ENCODE measurements at regions not wholly inside any gene's neighbourhood (a gene's known extent, or its start where the extent isn't known, plus 50 kb on each side); places are given as distances from the start of the nearest gene placed in this dataset.

DNA sequence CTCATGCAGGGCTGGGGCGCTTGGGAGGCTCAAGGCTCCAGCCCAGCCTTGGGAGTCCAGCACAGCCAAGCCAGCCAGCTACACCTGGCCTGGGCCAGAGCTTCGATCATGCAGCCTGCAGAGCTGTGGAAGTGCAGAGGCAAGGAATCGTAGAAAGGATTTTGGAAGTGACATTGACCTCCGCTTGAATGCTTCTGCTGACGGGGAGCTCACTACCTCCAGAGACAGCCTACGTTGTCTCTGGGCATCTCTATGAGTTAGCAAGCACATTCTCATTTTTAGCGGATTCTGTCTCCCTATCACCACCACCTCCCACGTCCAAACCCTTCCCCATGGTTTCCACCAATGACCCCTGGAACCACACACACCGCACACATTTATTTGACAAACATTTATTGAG, 88.5 kb downstream of the MICALL2 start:
- ChIA-PET POLR2A (no interaction called here), CTCF (no interaction called here)
- Mint-ChIP-seq H3K4me1 (peaks cover 7% of the 10 kb centered on the region), H3K9me3 (no peaks in the 10 kb centered on the region), H3K4me3 (no peak overlapping the region), H3K27ac (no peak overlapping the region), H3K27me3 (ENCODE audit: low read depth) (peaks cover 36% of the 10 kb centered on the region), H3K36me3 (no peaks in the 10 kb centered on the region)
- no peak for DNase-seq (ENCODE audit: low spot score)
- ATAC-seq, result no peak
- peak; percentile 83 for TF ChIP-seq GTF2I (CRISPR knock-in tag; conservative IDR thresholded peaks at IDR 0.05)
- TF ChIP-seq ZBTB43 (CRISPR knock-in tag; IDR thresholded peaks at IDR 0.05), result no peak

DNA sequence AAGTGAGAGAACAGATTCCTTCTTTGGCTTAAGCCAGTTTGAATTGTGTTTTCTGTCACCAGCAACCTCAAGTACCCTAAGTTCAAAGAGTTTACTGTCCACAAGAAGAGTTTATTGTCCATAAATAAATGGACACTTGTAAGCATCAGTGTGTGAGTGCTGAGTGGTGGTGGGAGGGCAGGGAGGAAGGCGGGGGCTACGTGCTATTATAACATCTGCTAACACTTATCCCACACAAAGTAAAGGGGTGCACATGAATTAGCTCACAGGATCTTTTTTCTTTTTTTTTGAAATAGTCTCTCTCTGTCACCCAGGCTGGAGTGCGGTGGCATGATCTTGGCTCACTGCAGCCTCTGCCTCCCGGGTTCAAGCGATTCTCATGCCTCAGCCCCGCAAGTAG, 87.2 kb downstream of the MICALL2 start:
- ChIA-PET POLR2A (no interaction called here), CTCF (interaction anchor here (0.6 to 1.0 kb wide), 5 partner anchors 14 to 150 kb away, joined by 3 to 5 read pairs (median 3); no protein-coding TSS in a partner anchor)
- Mint-ChIP-seq H3K36me3 (no peaks in the 10 kb centered on the region), H3K9me3 (no peaks in the 10 kb centered on the region), H3K4me1 (peaks cover 7% of the 10 kb centered on the region), H3K27me3 (ENCODE audit: low read depth) (peaks cover 33% of the 10 kb centered on the region), H3K27ac (no peak overlapping the region), H3K4me3 (no peak overlapping the region)
- DNase-seq (ENCODE audit: low spot score) (no peak), ATAC-seq (no peak)
- TF ChIP-seq ATF6 (CRISPR knock-in tag; IDR thresholded peaks at IDR 0.05) (no peak), GRHL2 (CRISPR knock-in tag; IDR thresholded peaks at IDR 0.05; ENCODE audit: insufficient replicate concordance, severe bottlenecking) (no peak), TCF7 (CRISPR knock-in tag; IDR thresholded peaks at IDR 0.05; ENCODE audit: low read depth) (no peak), NFYB (CRISPR knock-in tag; conservative IDR thresholded peaks at IDR 0.05; ENCODE audit: low read depth) (no peak), SP1 (CRISPR knock-in tag; conservative IDR thresholded peaks at IDR 0.05) (no peak), CTCF (IDR thresholded peaks at IDR 0.05) (no peak), IRF2 (CRISPR knock-in tag; IDR thresholded peaks at IDR 0.05; ENCODE audit: borderline replicate concordance, low read depth) (no peak), NR3C1 (CRISPR knock-in tag; conservative IDR thresholded peaks at IDR 0.05; ENCODE audit: low read depth) (no peak), ZNF219 (CRISPR knock-in tag; IDR thresholded peaks at IDR 0.05; ENCODE audit: borderline replicate concordance) (no peak), NR2C2 (CRISPR knock-in tag; IDR thresholded peaks at IDR 0.05) (no peak)
- TF ChIP-seq, protein P1, sequence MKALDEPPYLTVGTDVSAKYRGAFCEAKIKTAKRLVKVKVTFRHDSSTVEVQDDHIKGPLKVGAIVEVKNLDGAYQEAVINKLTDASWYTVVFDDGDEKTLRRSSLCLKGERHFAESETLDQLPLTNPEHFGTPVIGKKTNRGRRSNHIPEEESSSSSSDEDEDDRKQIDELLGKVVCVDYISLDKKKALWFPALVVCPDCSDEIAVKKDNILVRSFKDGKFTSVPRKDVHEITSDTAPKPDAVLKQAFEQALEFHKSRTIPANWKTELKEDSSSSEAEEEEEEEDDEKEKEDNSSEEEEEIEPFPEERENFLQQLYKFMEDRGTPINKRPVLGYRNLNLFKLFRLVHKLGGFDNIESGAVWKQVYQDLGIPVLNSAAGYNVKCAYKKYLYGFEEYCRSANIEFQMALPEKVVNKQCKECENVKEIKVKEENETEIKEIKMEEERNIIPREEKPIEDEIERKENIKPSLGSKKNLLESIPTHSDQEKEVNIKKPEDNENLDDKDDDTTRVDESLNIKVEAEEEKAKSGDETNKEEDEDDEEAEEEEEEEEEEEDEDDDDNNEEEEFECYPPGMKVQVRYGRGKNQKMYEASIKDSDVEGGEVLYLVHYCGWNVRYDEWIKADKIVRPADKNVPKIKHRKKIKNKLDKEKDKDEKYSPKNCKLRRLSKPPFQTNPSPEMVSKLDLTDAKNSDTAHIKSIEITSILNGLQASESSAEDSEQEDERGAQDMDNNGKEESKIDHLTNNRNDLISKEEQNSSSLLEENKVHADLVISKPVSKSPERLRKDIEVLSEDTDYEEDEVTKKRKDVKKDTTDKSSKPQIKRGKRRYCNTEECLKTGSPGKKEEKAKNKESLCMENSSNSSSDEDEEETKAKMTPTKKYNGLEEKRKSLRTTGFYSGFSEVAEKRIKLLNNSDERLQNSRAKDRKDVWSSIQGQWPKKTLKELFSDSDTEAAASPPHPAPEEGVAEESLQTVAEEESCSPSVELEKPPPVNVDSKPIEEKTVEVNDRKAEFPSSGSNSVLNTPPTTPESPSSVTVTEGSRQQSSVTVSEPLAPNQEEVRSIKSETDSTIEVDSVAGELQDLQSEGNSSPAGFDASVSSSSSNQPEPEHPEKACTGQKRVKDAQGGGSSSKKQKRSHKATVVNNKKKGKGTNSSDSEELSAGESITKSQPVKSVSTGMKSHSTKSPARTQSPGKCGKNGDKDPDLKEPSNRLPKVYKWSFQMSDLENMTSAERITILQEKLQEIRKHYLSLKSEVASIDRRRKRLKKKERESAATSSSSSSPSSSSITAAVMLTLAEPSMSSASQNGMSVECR (CRISPR knock-in tag; IDR thresholded peaks at IDR 0.05; ENCODE audit: borderline replicate concordance), result no peak
- TF ChIP-seq, protein P2, sequence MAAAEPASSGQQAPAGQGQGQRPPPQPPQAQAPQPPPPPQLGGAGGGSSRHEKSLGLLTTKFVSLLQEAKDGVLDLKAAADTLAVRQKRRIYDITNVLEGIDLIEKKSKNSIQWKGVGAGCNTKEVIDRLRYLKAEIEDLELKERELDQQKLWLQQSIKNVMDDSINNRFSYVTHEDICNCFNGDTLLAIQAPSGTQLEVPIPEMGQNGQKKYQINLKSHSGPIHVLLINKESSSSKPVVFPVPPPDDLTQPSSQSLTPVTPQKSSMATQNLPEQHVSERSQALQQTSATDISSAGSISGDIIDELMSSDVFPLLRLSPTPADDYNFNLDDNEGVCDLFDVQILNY (CRISPR knock-in tag; IDR thresholded peaks at IDR 0.05), result no peak
- TF ChIP-seq, protein P3, sequence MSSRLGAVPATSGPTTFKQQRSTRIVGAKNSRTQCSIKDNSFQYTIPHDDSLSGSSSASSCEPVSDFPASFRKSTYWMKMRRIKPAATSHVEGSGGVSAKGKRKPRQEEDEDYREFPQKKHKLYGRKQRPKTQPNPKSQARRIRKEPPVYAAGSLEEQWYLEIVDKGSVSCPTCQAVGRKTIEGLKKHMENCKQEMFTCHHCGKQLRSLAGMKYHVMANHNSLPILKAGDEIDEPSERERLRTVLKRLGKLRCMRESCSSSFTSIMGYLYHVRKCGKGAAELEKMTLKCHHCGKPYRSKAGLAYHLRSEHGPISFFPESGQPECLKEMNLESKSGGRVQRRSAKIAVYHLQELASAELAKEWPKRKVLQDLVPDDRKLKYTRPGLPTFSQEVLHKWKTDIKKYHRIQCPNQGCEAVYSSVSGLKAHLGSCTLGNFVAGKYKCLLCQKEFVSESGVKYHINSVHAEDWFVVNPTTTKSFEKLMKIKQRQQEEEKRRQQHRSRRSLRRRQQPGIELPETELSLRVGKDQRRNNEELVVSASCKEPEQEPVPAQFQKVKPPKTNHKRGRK (CRISPR knock-in tag; IDR thresholded peaks at IDR 0.05; ENCODE audit: borderline replicate concordance), result no peak
- TF ChIP-seq, protein P4, sequence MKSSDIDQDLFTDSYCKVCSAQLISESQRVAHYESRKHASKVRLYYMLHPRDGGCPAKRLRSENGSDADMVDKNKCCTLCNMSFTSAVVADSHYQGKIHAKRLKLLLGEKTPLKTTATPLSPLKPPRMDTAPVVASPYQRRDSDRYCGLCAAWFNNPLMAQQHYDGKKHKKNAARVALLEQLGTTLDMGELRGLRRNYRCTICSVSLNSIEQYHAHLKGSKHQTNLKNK (CRISPR knock-in tag; IDR thresholded peaks at IDR 0.05), result no peak
- TF ChIP-seq, protein P5, sequence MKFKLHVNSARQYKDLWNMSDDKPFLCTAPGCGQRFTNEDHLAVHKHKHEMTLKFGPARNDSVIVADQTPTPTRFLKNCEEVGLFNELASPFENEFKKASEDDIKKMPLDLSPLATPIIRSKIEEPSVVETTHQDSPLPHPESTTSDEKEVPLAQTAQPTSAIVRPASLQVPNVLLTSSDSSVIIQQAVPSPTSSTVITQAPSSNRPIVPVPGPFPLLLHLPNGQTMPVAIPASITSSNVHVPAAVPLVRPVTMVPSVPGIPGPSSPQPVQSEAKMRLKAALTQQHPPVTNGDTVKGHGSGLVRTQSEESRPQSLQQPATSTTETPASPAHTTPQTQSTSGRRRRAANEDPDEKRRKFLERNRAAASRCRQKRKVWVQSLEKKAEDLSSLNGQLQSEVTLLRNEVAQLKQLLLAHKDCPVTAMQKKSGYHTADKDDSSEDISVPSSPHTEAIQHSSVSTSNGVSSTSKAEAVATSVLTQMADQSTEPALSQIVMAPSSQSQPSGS (CRISPR knock-in tag; IDR thresholded peaks at IDR 0.05; ENCODE audit: borderline replicate concordance, low read depth), result no peak
- TF ChIP-seq, protein P6, sequence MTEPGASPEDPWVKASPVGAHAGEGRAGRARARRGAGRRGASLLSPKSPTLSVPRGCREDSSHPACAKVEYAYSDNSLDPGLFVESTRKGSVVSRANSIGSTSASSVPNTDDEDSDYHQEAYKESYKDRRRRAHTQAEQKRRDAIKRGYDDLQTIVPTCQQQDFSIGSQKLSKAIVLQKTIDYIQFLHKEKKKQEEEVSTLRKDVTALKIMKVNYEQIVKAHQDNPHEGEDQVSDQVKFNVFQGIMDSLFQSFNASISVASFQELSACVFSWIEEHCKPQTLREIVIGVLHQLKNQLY (CRISPR knock-in tag; IDR thresholded peaks at IDR 0.05), result no peak

Data from WTC11 (cell line).